Left renal cortex interstitium (tissue), 4 donors: ENCODE measurements at regions not wholly inside any gene's neighbourhood (a gene's known extent, or its start where the extent isn't known, plus 50 kb on each side); places are given as distances from the start of the nearest gene placed in this dataset.
"Not testable (repeated sequence)": the region's sequence is repeated elsewhere in the genome, so short reads cannot be mapped to it uniquely, and the experiment has no call there.

ENCODE experiments used
- DNase-seq, 4 donors: peaks; one replicate each; pipeline ENCODE4 v3.0.0-alpha.2; 2013; ENCODE audit warnings: low read depth in 4 of 4, low spot score in 2 of 4, missing footprints in 1 of 4

DNA sequence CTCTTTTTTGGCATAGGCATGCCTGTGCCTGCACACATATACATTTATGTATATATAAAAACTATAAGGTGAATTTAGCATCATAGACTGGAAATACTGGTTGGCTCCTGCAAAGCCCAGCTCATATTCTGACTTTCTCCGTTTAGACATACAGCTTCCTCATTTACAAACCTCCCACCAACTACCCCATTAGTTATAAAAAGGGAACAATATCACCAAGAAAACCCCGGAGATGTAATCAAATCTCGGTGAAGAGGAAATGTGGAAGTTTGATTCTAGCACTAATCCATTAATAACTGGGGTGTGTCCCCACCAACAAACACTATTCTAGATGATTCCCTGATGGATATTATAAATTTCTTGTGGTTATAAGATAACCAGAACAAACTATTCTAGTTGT is 517.7 kb upstream of the TBL1XR1 start:
- no peak for DNase-seq

DNA sequence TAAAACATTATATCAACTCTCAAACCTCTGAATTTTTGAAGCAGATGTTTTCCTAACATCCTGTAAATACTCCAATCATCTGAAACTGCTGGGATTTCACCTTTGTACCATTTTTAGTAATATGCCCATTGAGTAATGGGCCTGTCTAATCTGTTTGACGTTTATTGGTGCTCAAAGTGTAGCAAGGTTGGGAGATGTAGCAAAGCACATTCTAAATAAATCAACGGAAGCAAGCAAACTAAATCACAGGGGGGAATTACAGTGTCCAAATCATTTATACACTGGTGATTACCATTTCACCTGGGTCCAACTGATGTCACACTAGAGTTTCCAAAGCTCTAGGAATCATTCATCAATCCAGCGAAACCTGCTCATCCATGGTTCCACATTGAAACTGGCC is 518.7 kb upstream of the TBL1XR1 start:
- DNase-seq = no peak

DNA sequence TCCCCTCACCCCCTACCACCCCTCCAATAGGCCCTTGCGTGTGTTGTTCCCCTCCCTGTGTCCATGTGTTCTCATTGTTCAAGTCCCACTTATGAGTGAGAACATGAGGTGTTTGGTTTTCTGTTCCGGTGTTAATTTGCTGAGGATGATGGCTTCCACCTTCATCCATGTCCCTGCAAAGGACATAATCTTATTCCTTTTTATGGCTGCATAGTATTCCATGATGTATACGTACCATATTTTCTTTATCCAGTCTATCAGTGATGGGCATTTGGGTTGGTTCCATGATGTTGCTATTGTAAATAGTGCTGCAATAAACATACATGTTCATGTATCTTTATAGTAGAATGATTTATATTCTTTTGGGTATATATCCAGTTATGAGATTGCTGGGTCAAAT is 523.6 kb upstream of the TBL1XR1 start:
- DNase-seq = not testable (repeated sequence)

DNA sequence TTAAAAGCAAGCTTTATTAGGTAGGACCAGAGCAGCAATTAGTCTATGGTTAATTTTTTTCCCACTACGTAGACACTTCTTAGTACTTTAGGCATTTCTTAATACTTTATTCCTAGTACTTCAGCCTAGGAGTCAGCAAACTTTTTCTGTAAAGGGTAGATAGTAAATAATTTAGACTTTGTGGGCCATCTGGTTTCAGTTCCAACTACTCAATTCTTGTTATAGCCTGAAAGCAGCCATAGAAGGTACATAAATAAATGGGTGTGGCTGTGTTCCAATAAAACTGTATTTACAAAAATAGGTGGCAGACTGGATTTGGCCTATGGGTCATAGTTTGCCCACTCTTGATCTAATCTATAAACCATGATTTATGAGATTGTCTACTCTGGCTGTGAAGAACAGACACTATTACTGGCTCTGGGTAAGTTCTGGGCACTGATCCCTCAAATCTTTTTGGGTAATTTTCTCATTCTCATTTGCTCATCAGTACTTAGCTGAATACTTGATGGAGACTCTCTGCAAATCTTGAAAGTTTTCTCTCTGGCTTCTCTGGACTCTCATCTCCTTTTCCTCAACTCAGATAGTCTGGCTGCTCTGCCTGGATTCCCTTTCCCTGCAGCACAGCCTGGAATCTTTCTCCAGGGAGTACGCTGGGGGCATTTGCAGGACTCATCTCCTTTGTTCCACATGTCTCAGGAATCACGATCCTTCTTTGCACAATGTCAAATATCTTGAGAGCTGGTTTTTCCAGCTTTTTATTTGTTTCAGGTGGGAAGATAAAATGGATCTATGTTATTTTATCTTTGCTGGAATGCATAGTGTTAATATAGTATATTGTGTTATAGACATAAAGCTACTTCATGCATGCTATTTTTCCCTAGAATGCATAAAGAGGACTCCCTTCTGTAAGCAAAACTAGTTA is 524.8 kb upstream of the TBL1XR1 start:
- no peak for DNase-seq

DNA sequence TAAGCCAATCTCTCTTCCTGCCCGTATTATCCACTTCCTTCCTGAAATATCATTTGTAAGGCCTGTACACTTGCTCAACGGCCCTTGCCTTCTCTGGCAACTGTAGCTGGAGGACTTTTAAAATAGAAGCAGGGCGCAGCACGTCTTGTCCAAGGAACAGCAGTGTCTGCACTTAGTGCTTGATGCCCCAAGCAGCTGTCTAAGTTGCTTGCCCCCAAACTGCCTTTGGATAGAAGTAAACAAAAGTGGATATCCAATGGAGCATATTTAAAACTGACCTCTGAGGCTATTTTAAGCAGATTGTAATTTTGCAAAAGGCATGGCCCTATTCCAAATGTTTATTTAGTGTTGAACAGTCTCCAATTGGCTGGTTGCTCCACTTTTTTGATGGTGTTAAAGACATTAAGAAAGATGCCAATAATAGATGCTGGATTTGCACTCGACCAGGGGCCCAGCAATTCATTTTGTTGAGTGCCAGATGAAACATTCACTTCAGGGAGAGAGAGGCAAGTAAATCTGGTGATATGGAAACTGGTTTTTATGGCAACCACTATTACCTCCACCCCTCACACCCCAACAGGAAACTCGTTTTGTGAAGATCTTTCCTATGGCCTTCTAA is 526.8 kb upstream of the TBL1XR1 start:
- no peak for DNase-seq

DNA sequence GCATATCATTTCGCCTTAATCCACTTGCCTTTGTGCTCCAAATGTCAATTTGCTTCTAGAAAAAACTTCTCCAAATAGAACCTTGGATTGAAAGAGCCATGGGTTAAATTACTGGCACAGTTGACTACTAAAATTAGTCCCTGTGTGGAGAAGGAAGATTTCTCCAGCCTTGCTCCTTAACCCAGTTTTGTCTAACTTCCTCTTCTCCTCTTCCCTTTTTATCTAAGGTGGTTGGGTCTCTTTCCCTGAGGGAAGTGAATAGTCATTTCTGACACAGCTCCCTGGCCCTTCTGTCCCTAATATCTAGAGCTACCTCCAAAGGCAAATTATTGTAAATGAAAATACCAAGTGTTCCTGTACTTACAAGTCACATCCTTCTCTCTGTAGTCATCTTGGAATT is 527.9 kb upstream of the TBL1XR1 start:
- no peak for DNase-seq

DNA sequence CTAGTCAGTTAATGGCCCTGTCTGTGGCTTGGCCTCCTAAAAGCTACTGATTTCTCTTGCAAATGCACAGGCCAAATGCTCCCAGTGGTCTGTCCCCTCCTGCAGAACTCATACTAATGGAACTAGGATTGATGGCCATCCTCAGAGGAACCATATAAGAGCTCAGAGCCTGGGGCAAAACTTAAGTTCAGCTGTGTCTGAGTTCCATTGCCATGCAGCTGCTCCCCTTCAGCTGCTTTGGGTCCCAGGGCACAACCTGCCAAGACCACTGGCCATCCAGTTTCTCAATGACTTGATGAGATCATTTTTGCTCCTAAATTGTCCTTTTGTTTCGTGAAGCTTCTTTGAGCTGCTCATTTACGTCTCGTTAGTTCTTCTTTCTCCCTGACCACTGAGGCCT is 529.5 kb upstream of the TBL1XR1 start:
- no peak for DNase-seq

DNA sequence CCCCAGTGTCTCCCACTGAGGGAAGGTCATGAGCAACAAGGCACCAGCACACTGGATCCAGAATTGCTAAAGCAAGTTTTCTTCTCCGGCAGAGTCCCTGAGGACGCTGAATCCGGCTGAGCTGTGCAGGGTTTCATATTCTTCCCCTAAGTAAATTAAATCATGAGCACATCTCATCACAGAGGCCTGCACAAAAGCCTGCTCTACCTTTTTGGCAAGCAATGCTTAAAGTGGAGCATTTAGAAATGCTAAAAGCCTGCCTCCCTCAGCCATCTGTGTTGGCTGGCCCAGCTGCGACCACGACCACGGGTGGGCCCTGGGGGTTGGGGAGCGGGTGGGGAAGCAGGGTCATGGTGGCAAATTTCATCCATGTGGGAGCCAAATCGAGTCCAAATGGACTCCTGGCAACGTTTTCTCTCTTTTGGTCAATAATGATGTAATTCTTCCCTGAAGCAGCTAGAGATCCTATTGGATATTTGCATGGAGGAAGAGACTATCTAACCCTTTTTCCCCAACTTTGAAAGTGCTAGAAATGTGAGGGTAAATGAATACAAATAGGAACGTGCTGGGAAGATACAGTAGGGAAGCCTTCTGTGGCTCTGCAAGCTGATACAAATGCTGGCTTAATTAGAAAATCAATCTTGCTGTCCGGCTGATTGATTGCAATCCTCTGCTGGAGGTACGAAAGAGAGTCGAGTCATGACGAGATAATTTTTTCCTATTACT is 532.8 kb upstream of the TBL1XR1 start:
- no peak for DNase-seq

DNA sequence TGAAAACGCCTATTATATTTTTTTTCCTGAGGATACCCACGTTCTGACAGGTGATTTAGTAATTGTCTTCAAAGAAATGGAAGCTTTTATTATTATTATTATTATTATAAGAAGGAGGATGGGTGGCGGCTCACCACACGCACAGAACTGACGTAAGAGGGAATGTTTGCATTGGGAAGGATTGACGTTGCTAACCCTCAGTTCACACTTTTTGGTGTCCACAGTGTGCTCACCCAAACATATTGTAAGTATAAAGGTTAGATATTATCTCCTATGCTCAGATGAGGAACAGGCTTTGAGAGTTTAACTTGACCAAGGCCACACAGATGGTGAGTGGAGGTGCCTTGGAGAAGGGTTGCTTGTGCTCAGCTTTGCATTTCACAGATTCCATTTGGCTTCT is 533.5 kb upstream of the TBL1XR1 start:
- no peak for DNase-seq

DNA sequence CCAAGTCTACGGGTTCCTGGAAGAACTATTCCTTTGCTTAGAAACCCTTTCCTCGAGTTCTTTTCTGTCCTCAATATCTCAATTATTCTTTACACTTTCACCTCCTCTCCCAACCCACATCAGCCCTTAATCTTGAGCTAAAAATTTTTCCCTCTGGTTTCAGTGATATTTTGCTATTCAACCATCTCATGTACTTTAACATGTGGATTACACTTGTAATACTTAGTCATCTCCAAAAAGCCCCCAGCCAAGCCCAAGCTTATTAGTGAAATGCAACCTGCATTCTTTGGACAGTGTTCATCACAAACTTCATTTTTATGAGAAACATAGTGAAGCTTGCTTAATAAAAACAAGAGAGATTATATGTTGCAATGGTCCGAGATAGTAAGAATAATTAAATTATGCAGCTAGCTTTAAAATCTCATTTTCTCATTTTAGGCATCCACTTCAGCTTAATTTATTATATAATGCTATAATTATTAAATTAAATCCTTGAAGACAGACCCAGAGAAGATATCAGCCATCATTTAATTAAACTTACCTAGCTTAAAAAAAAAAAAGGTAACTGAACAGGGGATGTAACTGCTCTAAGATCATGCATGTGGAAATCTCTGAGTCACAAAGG is 534.5 kb upstream of the TBL1XR1 start:
- no peak for DNase-seq

DNA sequence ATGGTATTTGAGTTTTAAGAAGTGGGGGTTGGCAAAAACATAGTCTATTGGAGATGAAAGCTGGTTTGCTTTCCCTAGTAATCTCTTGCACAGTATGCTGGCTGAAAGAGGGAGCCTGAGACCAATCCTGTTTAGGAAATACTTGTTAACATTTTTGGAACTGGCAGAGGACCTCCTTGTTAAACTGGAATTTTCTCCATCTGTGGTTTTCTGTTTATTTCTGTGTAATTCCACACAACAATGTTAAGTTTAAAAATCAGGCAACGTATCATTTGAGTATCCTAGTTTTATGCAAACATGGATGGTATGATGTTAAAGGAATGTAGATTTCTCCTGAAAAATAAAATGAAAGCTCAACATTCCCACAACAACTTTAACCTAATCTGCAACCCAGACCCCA is 536.0 kb upstream of the TBL1XR1 start:
- DNase-seq = no peak

DNA sequence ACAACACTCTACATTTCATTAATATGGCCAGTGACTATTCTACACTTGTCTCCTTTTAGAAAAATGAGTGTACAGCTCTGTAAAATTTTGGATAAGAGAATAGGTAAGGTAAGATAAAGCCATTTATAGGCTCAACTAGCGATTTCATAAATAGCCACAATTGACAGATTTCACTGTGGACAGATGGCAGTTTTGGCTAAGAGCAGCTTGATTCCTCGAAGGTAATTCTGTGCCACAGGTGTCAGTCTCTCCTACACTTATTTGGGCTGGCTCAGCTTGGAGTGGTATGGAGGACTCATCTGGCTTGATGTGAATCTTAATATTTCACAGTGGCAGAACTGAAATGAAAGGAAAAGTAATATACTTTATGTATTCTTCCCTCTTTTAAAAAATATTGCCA is 536.7 kb upstream of the TBL1XR1 start:
- no peak for DNase-seq

DNA sequence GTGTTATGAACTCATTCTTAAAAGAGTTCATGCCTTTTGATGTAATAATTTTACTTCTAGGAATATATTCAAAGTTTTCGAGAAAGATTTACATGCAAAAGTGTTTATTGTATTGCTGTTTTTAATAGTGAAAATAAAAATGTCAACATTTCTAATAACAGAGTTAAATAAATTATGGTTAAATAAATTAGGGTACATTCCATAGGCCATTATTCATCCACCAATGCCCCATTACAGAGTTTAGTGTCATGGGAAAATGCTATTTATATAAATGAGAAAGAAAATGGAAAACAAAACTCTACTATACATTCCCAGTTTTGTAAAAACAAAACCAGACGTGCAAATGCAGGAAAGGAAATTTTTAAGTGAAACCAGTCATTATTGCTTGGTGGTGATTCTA is 538.1 kb upstream of the TBL1XR1 start:
- DNase-seq = no peak

DNA sequence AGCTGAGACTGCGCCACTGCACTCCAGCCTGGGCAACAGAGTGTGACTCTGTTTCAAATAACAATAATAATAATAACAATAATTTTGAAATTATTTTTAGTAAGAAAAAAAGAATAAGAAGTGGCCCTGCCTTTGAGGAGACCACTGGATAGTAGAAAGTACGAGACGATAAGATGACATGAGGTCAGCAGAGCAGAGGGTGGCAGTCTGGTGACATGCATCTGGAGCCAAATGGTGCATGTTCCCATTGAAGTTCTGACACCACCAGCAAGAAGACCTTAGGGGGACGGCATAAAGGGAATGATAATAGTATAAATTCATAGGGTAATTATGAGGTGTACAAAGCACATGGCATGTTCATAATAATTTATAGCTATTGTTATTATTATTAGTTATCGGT is 542.2 kb upstream of the TBL1XR1 start:
- DNase-seq = no peak

DNA sequence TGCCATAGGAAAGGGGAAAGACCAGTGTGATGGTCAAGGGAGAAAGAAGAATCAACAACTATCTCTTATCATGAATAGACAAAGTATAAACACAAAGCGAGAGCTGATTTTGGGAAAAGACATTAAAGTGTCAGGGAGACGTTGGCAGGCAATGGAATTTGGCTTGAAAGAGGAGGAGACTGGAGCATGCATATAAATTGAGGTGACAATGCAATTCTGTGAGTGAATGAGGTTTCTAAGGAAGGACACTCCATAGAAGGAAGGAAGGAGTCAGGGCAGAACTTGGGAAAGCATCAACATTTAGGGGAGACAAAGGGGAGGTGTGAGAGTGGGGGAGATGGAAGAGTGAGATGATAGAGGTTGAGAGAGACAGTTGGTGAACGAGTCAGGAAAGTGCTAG is 543.0 kb upstream of the TBL1XR1 start:
- DNase-seq = no peak

DNA sequence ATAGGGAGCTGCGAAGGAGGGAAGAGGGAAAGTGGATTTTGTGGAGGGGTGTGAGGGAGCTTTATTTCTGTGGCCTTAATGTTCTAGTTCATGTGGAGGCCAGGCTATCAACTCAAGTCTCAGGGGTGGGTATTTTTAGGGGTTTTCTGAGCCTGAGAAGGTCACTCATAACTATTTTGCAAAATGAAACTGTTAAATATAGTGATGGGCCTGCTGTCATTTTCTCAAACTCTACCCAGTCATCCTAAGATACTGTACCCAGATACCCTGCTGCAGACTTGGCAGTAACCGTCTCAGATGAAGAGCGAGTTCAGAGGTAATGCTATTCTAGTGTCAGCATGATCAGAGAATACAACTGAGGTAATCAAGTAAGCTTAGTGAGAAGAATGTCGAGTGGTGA is 545.0 kb upstream of the TBL1XR1 start:
- DNase-seq = no peak

DNA sequence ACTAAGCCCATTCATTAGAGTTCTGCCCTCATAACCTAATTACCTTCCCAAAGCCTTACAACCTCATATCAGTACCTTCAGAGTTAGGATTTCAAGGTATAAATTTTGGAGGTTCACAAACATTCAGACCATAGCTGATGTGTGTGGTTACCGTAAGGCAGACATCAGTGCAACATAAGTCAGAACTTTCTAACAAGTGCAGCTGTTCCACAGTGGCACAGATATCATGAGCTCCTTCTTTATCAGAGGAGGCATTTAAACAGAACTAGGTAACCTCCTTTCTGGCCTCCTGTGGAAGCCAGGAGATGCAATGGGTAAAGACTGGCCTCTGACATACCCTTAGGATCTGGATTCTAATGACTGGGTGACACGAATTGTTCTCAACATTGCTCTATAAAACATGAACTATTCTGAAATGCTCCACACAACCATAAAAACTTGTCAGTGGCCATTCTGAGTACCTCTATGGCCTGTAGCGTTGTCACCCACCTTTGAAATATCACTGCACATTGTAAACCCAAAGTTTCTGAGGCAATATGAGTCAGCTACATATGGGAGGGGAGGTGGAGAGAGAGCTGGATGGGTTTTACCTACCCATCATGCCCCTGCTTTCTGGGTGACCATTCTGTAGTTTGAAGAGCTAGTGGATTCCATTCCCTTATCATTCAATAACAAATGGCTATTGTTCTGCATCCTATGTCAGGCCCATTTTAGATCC is 546.0 kb upstream of the TBL1XR1 start:
- DNase-seq = no peak

DNA sequence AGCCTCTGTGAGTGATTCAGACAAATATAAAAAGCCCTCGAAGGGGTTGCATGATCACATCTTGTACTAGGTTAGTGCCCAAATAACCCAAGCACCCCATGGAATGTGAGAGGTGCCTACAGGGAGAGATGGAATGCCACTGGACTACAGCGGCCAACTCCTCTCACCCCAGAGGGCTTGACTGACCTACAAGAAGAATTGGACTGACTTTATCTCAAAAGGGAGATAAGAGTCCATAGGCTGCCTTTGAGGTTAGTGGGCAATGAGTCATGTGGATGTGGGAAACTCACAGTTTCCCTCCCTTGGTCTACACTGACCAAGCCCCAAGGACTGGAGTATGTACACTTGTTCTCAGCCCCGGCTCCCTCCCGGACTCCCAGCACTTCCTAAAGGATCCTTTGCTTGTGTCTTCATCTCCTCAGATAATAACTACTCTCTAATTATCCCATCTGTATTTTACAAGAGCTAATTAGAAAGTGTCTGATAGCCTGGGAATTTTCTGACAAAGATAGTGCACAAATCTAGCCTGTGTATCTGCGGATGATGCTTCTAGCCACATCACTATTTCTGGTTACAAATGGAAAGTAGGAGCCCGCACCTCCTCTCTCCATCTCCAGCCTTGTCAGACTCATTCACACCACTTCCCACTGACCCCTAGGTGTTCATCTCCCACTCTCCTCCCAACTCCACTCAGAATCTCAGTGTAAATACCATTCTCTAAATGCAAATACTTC is 547.8 kb upstream of the TBL1XR1 start:
- no peak for DNase-seq

DNA sequence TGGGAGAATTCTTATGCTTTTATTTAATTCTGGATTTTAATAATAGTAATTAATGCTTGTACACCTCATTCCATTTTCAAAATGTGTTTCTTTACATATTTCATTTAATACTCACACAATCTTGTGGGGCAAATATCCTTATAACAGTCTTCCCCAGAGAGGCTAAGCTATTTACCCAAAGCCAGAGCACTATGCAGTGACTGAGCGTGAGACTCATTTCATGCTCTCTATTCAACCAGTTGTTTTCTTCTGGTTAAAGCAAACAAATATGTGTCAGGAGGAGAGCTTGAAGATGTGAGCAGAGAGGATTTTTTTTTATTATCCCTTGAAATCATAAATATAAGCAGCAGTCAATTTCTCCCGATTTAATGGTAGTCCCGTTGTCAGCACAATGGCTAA is 548.3 kb upstream of the TBL1XR1 start:
- no peak for DNase-seq
